DOHH2 (cell line): ENCODE measurements at regions not wholly inside any gene's neighbourhood (a gene's known extent, or its start where the extent isn't known, plus 50 kb on each side); places are given as distances from the start of the nearest gene placed in this dataset.

Source experiments
- H3F3A ChIP-seq: fragments of 200-600 bp; sonication (generic), shearing (Covaris generic); 2 replicates; pipeline ENCODE4 v1.6.0; 2016; ENCODE audit warnings: antibody characterized with exemption, mild to moderate bottlenecking; ENCODE audit not compliant: control insufficient read depth, insufficient read depth
- H3K27ac ChIP-seq: fragments of 200-600 bp; sonication (generic); 2 replicates; pipeline ENCODE4 v1.5.1; 2014; ENCODE audit warnings: low read depth, mild to moderate bottlenecking, low read length, moderate library complexity
- H3K27me3 ChIP-seq: fragments of 200-600 bp; sonication (generic); 2 replicates; pipeline ENCODE4 v1.6.1; 2014; ENCODE audit warnings: mild to moderate bottlenecking, low read length, mixed read lengths; ENCODE audit not compliant: control insufficient read depth
- H3K36me3 ChIP-seq: fragments of 200-600 bp; sonication (generic); 2 replicates; pipeline ENCODE4 v1.6.1; 2014; ENCODE audit warnings: mild to moderate bottlenecking, low read length, moderate library complexity, mixed read lengths; ENCODE audit not compliant: control insufficient read depth
- H3K4me1 ChIP-seq: fragments of 200-600 bp; sonication (generic); 2 replicates; pipeline ENCODE4 v1.6.1; 2014; ENCODE audit warnings: mild to moderate bottlenecking, low read length, mixed read lengths; ENCODE audit not compliant: control insufficient read depth
- H3K4me2 ChIP-seq: fragments of 200-600 bp; sonication (generic); 2 replicates; pipeline ENCODE4 v1.6.0; 2014; ENCODE audit warnings: mild to moderate bottlenecking, low read length, moderate library complexity
- H3K4me3 ChIP-seq: fragments of 200-600 bp; sonication (generic); 2 replicates; pipeline ENCODE4 v1.5.1; 2014; ENCODE audit warnings: mild to moderate bottlenecking, low read length, mixed read lengths
- H3K79me2 ChIP-seq: fragments of 200-600 bp; sonication (generic); 2 replicates; pipeline ENCODE4 v1.6.1; 2014; ENCODE audit warnings: mild to moderate bottlenecking, low read length, mixed read lengths; ENCODE audit not compliant: control insufficient read depth
- H3K9me2 ChIP-seq: fragments of 200-600 bp; sonication (generic); replicated peaks from 2 replicates; pipeline ENCODE4 v1.6.1; 2014; ENCODE audit warnings: mild to moderate bottlenecking, low read length, mixed read lengths; ENCODE audit not compliant: control insufficient read depth
- H3K9me3 ChIP-seq: fragments of 200-600 bp; sonication (generic); 2 replicates; pipeline ENCODE4 v1.6.1; 2014; ENCODE audit warnings: antibody characterized with exemption, low read length, mixed read lengths; ENCODE audit not compliant: control insufficient read depth, insufficient read depth
- H4K20me1 ChIP-seq: fragments of 200-600 bp; sonication (generic); 2 replicates; pipeline ENCODE4 v1.6.0; 2014; ENCODE audit warnings: low read depth, mild to moderate bottlenecking, antibody characterized with exemption, low read length, moderate library complexity; ENCODE audit not compliant: control insufficient read depth, insufficient read depth
- EZH2phosphoT487 ChIP-seq: fragments of 200-600 bp; sonication (generic); IDR thresholded peaks from 2 replicates; pipeline ENCODE4 v1.6.1; 2017; ENCODE audit warnings: borderline replicate concordance, mild to moderate bottlenecking, antibody characterized with exemption, low read length, moderate library complexity, mixed read lengths
- TF ChIP-seq, protein P1 (sequence below): fragments of 200-600 bp; sonication (generic); IDR thresholded peaks from one replicate; pipeline ENCODE4 v1.5.1; 2014; ENCODE audit warnings: antibody characterized with exemption, mild to moderate bottlenecking, low read depth, low read length; ENCODE audit not compliant: poor library complexity, severe bottlenecking

DNA sequence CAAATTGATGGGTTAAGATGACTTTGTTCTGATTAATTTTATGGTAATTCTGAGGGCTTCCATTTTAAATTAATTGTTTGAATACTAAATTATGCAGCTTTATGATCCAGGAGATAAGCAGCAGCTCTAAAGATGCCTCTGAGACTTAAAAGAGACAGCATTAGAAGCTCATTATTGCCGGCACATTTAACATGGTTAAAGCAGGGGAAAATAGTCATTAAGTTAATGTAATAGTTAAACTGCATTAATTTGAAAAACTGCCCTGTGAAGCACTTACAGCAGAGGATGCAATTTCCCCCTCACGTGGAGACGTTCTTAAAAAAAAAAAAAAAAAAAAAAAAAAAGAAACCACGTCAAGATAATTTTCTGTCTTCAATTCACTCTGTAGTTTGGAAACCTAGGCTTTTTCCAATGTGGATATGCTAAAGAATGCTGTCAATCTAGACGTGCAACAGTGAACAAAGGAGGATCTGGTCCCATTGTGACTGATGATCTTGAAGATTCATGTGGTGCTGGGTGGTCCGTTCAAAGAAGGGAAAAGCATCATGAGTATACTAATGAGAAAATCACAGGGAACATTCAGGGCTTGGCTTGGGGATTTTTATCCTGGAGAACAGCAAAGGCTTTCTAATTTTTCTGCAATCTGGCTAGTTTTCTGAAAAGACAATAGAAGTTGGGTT, 440.6 kb upstream of the HS3ST1 start:
- Histone ChIP-seq H3K36me3 (no peaks in the 10 kb centered on the region), H3K9me2 (no peaks in the 10 kb centered on the region), H3K27ac (no peak overlapping the region), H3F3A (no peaks in the 10 kb centered on the region), H3K4me3 (no peak overlapping the region), H3K4me2 (no peak overlapping the region), H3K4me1 (no peaks in the 10 kb centered on the region), H4K20me1 (no peaks in the 10 kb centered on the region), H3K27me3 (no peaks in the 10 kb centered on the region), H3K79me2 (no peaks in the 10 kb centered on the region), H3K9me3 (no peaks in the 10 kb centered on the region)
- TF ChIP-seq, protein P1, sequence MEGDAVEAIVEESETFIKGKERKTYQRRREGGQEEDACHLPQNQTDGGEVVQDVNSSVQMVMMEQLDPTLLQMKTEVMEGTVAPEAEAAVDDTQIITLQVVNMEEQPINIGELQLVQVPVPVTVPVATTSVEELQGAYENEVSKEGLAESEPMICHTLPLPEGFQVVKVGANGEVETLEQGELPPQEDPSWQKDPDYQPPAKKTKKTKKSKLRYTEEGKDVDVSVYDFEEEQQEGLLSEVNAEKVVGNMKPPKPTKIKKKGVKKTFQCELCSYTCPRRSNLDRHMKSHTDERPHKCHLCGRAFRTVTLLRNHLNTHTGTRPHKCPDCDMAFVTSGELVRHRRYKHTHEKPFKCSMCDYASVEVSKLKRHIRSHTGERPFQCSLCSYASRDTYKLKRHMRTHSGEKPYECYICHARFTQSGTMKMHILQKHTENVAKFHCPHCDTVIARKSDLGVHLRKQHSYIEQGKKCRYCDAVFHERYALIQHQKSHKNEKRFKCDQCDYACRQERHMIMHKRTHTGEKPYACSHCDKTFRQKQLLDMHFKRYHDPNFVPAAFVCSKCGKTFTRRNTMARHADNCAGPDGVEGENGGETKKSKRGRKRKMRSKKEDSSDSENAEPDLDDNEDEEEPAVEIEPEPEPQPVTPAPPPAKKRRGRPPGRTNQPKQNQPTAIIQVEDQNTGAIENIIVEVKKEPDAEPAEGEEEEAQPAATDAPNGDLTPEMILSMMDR, result no peak
- no peak for TF ChIP-seq EZH2phosphoT487

DNA sequence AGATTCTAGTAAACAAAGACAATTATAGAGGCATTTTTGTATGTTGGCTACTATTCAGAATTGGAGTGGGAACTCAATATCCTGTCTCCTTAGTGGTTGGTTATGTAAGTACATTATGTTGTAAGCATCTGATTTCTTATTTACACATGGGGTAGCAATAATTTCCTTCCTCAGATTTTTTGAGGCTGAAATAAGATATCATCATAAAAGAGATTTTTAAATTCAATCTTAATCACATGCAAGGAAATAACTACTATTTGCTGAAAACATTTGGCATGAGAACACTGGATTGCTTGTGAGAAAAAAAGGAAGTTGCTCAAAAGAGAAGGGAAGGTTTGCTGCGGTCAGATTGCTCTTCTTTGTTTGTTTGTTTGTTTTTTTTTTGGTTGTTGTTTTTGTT, 437.7 kb upstream of the HS3ST1 start:
- H3K27me3 ChIP-seq, result no peaks in the 10 kb centered on the region
- no peaks in the 10 kb centered on the region for H4K20me1 ChIP-seq
- H3K4me3 ChIP-seq, result no peak overlapping the region
- H3K36me3 ChIP-seq, result no peaks in the 10 kb centered on the region
- no peaks in the 10 kb centered on the region for H3F3A ChIP-seq
- H3K9me2 ChIP-seq, result no peaks in the 10 kb centered on the region
- no peak overlapping the region for H3K4me2 ChIP-seq
- no peak for TF ChIP-seq EZH2phosphoT487
- H3K79me2 ChIP-seq, result no peaks in the 10 kb centered on the region
- H3K9me3 ChIP-seq, result no peaks in the 10 kb centered on the region
- no peaks in the 10 kb centered on the region for H3K4me1 ChIP-seq
- no peak overlapping the region for H3K27ac ChIP-seq

DNA sequence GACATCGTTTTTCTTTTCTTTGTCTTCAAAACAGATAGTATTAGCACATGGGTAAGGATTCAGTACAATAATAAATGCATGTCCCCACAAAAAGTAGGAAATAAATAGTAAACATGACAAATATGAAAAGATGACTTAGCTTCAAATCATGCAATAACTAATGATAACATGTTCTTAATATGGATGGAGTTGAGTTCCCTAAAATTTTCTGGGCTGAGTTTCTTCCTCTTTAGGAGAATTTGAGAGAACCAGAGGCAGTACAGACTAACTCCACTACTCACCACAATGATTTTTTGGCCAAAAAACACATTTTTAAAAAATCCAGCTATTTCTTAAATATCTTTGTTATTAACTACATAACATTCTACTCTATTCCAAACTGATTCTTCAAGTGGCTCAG, 432.3 kb upstream of the HS3ST1 start:
- Histone ChIP-seq H3K79me2 (no peaks in the 10 kb centered on the region), H3K36me3 (no peaks in the 10 kb centered on the region), H4K20me1 (no peaks in the 10 kb centered on the region), H3K9me3 (no peaks in the 10 kb centered on the region), H3F3A (no peaks in the 10 kb centered on the region), H3K4me2 (no peak overlapping the region), H3K4me1 (no peaks in the 10 kb centered on the region), H3K27ac (no peak overlapping the region), H3K4me3 (no peak overlapping the region), H3K9me2 (no peaks in the 10 kb centered on the region), H3K27me3 (no peaks in the 10 kb centered on the region)
- no peak for TF ChIP-seq EZH2phosphoT487
- TF ChIP-seq, protein P1, result no peak

DNA sequence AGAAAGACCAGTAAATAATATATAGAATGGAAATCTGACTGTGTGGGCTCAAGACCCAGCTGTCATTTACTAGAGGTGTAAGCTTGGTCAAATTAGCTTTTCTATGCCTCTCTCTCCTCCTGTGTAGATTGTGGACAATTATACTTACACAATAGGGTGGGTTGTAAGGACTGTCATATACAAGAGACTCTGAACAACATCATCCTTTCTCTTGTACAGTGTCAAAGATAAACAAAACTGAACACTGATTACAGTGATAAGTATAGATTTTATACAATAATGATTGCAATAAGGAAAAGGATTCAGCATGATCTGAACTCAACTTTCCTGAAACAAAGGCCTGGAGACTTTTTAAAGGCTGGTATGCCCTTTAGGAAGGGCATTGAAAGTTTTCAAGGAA, 429.2 kb upstream of the HS3ST1 start:
- TF ChIP-seq, protein P1, result no peak
- TF ChIP-seq EZH2phosphoT487, result no peak
- Histone ChIP-seq H3K9me3 (no peaks in the 10 kb centered on the region), H4K20me1 (no peaks in the 10 kb centered on the region), H3K4me3 (no peak overlapping the region), H3K4me1 (no peaks in the 10 kb centered on the region), H3K4me2 (no peak overlapping the region), H3F3A (no peaks in the 10 kb centered on the region), H3K27ac (no peak overlapping the region), H3K9me2 (no peaks in the 10 kb centered on the region), H3K79me2 (no peaks in the 10 kb centered on the region), H3K36me3 (no peaks in the 10 kb centered on the region), H3K27me3 (no peaks in the 10 kb centered on the region)
